ENCODE measurements at regions not wholly inside any gene's neighbourhood (a gene's known extent, or its start where the extent isn't known, plus 50 kb on each side); places are given as distances from the start of the nearest gene placed in this dataset.

DNA sequence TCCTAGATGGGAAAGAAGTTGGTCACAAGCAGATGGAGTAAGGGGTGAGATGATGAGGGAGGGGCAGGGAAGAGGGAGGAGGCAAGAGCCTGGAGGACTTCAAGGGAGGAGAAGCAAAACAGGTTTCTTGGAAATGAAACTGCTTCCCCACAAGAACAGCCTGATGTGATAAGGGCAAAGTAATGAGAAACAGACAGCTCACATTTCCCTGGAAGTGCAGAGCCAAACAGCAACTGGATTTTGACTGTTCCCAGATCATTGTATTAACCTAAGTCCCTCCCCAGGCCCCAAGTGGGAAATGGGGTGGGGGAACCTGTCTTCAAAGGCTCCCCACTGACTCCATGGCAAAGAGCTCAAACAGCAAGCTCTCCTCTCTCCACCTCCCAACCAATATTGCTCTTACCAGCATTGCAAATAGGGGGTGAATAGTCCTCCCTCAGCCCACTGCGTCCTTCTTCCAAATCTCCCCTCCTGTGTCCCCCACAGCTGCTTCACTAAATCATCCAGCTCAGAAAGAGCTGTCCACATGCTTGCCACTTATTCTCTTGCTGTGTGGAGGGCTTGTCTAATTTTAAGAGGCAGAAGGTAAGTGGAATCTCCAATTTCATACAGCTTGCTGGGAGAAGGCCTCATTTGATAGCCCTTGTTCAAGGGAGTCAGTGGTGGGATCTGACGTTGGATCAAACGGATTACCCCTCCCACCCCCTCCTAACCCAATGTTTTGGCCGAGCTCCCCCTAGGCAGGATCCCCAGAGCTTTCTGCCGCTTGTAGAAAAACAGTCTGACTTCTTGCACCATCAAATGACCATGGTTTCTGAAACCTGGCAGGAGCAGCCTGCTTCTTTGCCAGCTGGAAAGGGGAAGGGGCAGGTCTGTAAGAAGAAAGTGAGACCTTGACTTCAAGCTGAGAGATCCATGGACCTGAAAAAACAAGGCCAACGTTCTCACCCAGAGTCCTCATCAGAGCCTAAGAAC lies 56.3 kb upstream of the SMIM36 start:
- TF ChIP-seq, protein P1, sequence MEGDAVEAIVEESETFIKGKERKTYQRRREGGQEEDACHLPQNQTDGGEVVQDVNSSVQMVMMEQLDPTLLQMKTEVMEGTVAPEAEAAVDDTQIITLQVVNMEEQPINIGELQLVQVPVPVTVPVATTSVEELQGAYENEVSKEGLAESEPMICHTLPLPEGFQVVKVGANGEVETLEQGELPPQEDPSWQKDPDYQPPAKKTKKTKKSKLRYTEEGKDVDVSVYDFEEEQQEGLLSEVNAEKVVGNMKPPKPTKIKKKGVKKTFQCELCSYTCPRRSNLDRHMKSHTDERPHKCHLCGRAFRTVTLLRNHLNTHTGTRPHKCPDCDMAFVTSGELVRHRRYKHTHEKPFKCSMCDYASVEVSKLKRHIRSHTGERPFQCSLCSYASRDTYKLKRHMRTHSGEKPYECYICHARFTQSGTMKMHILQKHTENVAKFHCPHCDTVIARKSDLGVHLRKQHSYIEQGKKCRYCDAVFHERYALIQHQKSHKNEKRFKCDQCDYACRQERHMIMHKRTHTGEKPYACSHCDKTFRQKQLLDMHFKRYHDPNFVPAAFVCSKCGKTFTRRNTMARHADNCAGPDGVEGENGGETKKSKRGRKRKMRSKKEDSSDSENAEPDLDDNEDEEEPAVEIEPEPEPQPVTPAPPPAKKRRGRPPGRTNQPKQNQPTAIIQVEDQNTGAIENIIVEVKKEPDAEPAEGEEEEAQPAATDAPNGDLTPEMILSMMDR (IDR thresholded peaks at IDR 0.05), result no peak
- no peak for TF ChIP-seq EP300 (IDR thresholded peaks at IDR 0.05)
- TF ChIP-seq POLR2A (IDR thresholded peaks at IDR 0.05), result no peak
- H3K4me3 ChIP-seq, result no peak overlapping the region
- H3K9me3 ChIP-seq, result no peaks in the 10 kb centered on the region
- DNase-seq, result peak; percentile 86 to 92 (median 91)
- H3K36me3 ChIP-seq, result no peaks in the 10 kb centered on the region
- WGBS, 3 donors, result 3 to 12% (median 5%) methylated on average over 6 of the region's 6 CpGs
- H3K27me3 ChIP-seq, result no peaks in the 10 kb centered on the region
- H3K27ac ChIP-seq, result peak overlapping the region in 1 of 2 donors; percentile 94
- peaks cover 8% of the 10 kb centered on the region for H3K4me1 ChIP-seq (ENCODE audit: insufficient read depth)
- intact Hi-C loops (cut with DNase I), result no loop called here

DNA sequence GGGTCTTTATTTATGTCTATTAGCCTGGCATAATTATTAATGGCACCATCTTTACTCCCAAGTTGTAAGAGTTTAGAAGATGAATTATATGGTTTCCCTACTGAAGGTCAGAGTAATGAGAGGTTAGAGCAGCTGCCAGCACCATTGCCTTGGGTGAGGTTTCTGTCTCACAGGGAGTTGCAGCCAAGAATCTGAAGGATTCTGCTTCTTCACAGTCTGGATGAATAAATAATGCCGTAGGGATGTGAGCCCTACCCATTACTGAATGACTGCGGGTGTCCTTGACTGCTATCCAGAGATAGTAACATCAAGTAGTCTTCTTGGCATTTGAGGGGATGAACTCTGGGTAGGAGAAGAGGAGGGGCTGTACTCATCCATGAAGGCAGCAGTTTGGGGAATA lies 52.8 kb upstream of the SMIM36 start:
- 5 to 20% (median 10%) methylated on average over 2 of the region's 2 CpGs for WGBS, 3 donors
- peaks cover 8% of the 10 kb centered on the region for H3K4me1 ChIP-seq (ENCODE audit: insufficient read depth)
- peak overlapping the region in 1 of 2 donors; percentile 53 for H3K27ac ChIP-seq
- no peaks in the 10 kb centered on the region for H3K27me3 ChIP-seq
- TF ChIP-seq EP300 (IDR thresholded peaks at IDR 0.05) (no peak), POLR2A (IDR thresholded peaks at IDR 0.05) (no peak)
- TF ChIP-seq, protein P1 (IDR thresholded peaks at IDR 0.05), result no peak
- no peak overlapping the region for H3K4me3 ChIP-seq
- intact Hi-C loops (cut with DNase I), result no loop called here
- no peaks in the 10 kb centered on the region for H3K9me3 ChIP-seq
- peak in 3 of 5 donors; percentile 46 to 60 (median 59) for DNase-seq
- no peaks in the 10 kb centered on the region for H3K36me3 ChIP-seq

DNA sequence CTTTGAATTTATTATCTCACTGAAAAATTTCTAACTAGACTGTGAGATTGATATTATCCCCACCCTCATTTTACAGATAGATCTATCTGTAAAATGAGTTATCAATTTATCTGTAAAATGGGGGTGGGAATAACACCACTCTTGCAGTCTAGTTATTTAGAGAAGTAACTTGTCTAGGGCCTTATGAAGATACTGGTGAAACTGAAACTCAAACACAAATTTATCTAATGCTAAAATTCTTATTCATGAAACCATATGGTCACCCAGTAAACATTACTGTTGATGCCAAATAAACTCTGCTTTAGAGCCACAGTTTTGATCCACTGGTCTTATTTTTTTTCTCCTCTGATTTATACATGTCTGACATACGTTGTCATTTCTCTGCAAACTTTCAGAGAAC lies 52.1 kb upstream of the SMIM36 start:
- TF ChIP-seq EP300 (IDR thresholded peaks at IDR 0.05), result no peak
- TF ChIP-seq, protein P1 (IDR thresholded peaks at IDR 0.05), result no peak
- no peak for TF ChIP-seq POLR2A (IDR thresholded peaks at IDR 0.05)
- H3K36me3 ChIP-seq, result no peaks in the 10 kb centered on the region
- H3K9me3 ChIP-seq, result no peaks in the 10 kb centered on the region
- H3K27me3 ChIP-seq, result no peaks in the 10 kb centered on the region
- intact Hi-C loops (cut with DNase I), result no loop called here
- 24 to 26% (median 26%) methylated on average over 1 of the region's 1 CpG for WGBS, 3 donors
- no peak overlapping the region for H3K4me3 ChIP-seq
- H3K27ac ChIP-seq, result peak overlapping the region in 1 of 2 donors; percentile 53
- peaks cover 8% of the 10 kb centered on the region for H3K4me1 ChIP-seq (ENCODE audit: insufficient read depth)
- DNase-seq, result no peak

DNA sequence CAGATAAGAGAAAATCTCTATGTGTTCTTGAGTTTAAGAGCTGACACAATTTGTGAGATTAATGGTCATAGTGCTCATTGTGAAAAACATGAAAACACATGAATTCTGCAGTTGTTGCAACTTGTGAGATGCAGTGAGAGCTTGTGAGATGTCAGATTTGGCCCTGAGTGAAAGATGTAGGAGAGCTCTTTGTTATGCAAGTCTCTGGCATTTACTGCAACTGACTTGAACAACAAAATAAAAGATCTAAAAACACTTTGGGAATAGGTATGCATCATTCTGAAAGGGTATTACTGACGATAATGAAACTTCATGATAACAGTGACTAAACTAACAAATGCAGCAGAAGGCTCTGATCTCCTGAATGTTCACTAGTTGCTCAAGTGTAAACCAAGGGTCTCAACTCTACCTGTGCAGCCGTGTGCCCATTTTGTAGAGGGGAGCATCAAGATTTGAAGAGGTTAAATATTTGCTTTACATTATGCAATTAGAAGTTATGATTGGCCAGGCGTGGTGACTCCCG lies 50.8 kb upstream of the SMIM36 start:
- no peak for TF ChIP-seq EP300 (IDR thresholded peaks at IDR 0.05)
- TF ChIP-seq POLR2A (IDR thresholded peaks at IDR 0.05), result no peak
- TF ChIP-seq, protein P1 (IDR thresholded peaks at IDR 0.05), result no peak
- Histone ChIP-seq H3K4me1 (ENCODE audit: insufficient read depth) (peaks cover 5% of the 10 kb centered on the region), H3K36me3 (no peaks in the 10 kb centered on the region), H3K27me3 (no peaks in the 10 kb centered on the region), H3K27ac (no peak overlapping the region), H3K9me3 (no peaks in the 10 kb centered on the region), H3K4me3 (no peak overlapping the region)
- 79 to 90% (median 87%) methylated on average over 4 of the region's 4 CpGs for WGBS, 3 donors
- intact Hi-C loops (cut with DNase I), result no loop called here
- no peak for DNase-seq
